SK-N-SH treated with all-trans-retinoic acid at 6 μM for 48 hours (cell line): ENCODE measurements at regions not wholly inside any gene's neighbourhood (a gene's known extent, or its start where the extent isn't known, plus 50 kb on each side); places are given as distances from the start of the nearest gene placed in this dataset.

Experiments
- ATAC-seq: fragments of 200-7000 bp; cut with Tn5 transposase; 3 replicates; pipeline ENCODE4 v1.9.1; 2020; ENCODE audit warnings: mild to moderate bottlenecking, moderate library complexity
- BACH2 ChIP-seq: fragments of 250-450 bp; sonication (Bioruptor Pico); IDR thresholded peaks from 2 replicates; pipeline ENCODE4 v1.9.0; 2021; ENCODE audit warnings: mild to moderate bottlenecking, borderline replicate concordance
- CREB5 ChIP-seq: fragments of 250-450 bp; sonication (Bioruptor Pico); IDR thresholded peaks from 2 replicates; pipeline ENCODE4 v1.5.1; 2020; ENCODE audit warnings: low read depth, mild to moderate bottlenecking, moderate library complexity
- CSDC2 ChIP-seq: fragments of 250-450 bp; sonication (Bioruptor Pico); IDR thresholded peaks from 2 replicates; pipeline ENCODE4 v1.5.0; 2020; ENCODE audit warnings: mild to moderate bottlenecking, moderate library complexity
- CSRNP3 ChIP-seq: fragments of 250-450 bp; sonication (Bioruptor Pico); IDR thresholded peaks from 2 replicates; pipeline ENCODE4 v1.5.1; 2021; ENCODE audit warnings: mild to moderate bottlenecking, moderate library complexity
- ESRRG ChIP-seq: fragments of 250-450 bp; sonication (Bioruptor Pico); IDR thresholded peaks from 2 replicates; pipeline ENCODE4 v1.6.1; 2021; ENCODE audit warnings: mild to moderate bottlenecking
- GLIS3 ChIP-seq: fragments of 250-450 bp; sonication (Bioruptor Pico); IDR thresholded peaks from 2 replicates; pipeline ENCODE4 v1.5.0; 2020; ENCODE audit warnings: mild to moderate bottlenecking, moderate library complexity
- ISL1 ChIP-seq: fragments of 250-450 bp; sonication (Bioruptor Pico); IDR thresholded peaks from 2 replicates; pipeline ENCODE4 v2.1.2; 2022; ENCODE audit warnings: mild to moderate bottlenecking, moderate library complexity
- OSR1 ChIP-seq: fragments of 250-450 bp; sonication (Bioruptor Pico); IDR thresholded peaks from 2 replicates; pipeline ENCODE4 v1.8.0; 2022; ENCODE audit warnings: moderate library complexity, mild to moderate bottlenecking, inconsistent platforms
- PATZ1 ChIP-seq: fragments of 250-450 bp; sonication (Bioruptor Pico); IDR thresholded peaks from 2 replicates; pipeline ENCODE4 v1.8.0; 2020; ENCODE audit warnings: mild to moderate bottlenecking, moderate library complexity, borderline replicate concordance
- POU6F1 ChIP-seq: fragments of 250-450 bp; sonication (Bioruptor Pico); IDR thresholded peaks from 2 replicates; pipeline ENCODE4 v1.8.0; 2021; ENCODE audit warnings: low read depth, mild to moderate bottlenecking, moderate library complexity, borderline replicate concordance
- RARB ChIP-seq: fragments of 250-450 bp; sonication (Bioruptor Pico); IDR thresholded peaks from 2 replicates; pipeline ENCODE4 v1.8.0; 2021; ENCODE audit warnings: mild to moderate bottlenecking, moderate library complexity
- SNAI2 ChIP-seq: fragments of 250-450 bp; sonication (Bioruptor Pico); IDR thresholded peaks from 2 replicates; pipeline ENCODE4 v1.5.0; 2020; ENCODE audit warnings: mild to moderate bottlenecking, moderate library complexity
- TCF4 ChIP-seq: fragments of 250-450 bp; sonication (Bioruptor Pico); IDR thresholded peaks from 2 replicates; pipeline ENCODE4 v1.8.0; 2021; ENCODE audit warnings: mild to moderate bottlenecking, moderate library complexity, borderline replicate concordance
- TOX ChIP-seq: fragments of 250-450 bp; sonication (Bioruptor Pico); IDR thresholded peaks from 2 replicates; pipeline ENCODE4 v1.8.0; 2021; ENCODE audit warnings: mild to moderate bottlenecking, moderate library complexity, borderline replicate concordance
- TSHZ2 ChIP-seq: fragments of 250-450 bp; sonication (Bioruptor Pico); IDR thresholded peaks from 2 replicates; pipeline ENCODE4 v1.5.0; 2020; ENCODE audit warnings: mild to moderate bottlenecking, moderate library complexity
- ZC3H10 ChIP-seq: fragments of 250-450 bp; sonication (Bioruptor Pico); IDR thresholded peaks from 2 replicates; pipeline ENCODE4 v1.5.1; 2021; ENCODE audit warnings: mild to moderate bottlenecking, moderate library complexity
- ZFP3 ChIP-seq: fragments of 250-450 bp; sonication (Bioruptor Pico); IDR thresholded peaks from 2 replicates; pipeline ENCODE4 v1.5.0; 2020; ENCODE audit warnings: mild to moderate bottlenecking, moderate library complexity
- ZNF565 ChIP-seq: fragments of 450-650 bp; formaldehyde crosslinking; conservative IDR thresholded peaks from 2 replicates; pipeline ENCODE4 v1.5.0; 2020; ENCODE audit warnings: low read depth, mild to moderate bottlenecking, moderate library complexity
- ZNF70 ChIP-seq: fragments of 450-650 bp; formaldehyde crosslinking; IDR thresholded peaks from 2 replicates; pipeline ENCODE4 v1.5.0; 2020; ENCODE audit warnings: mild to moderate bottlenecking, moderate library complexity

GRCh38 chr2:221229099-221229498, 343.0 kb downstream of the EPHA4 start:
- no peak for ATAC-seq
- no peak for TF ChIP-seq TSHZ2
- no peak for TF ChIP-seq RARB (CRISPR knock-in tag)
- no peak for TF ChIP-seq CSDC2
- no peak for TF ChIP-seq ZNF70 (CRISPR knock-in tag)
- TF ChIP-seq, all 23 proteins: peak for 0

GRCh38 chr2:221231511-221231910, 340.6 kb downstream of the EPHA4 start:
- ATAC-seq: no peak
- no peak for TF ChIP-seq GLIS3 (CRISPR knock-in tag)
- no peak for TF ChIP-seq CSRNP3

- no peak for TF ChIP-seq POU6F1 (CRISPR knock-in tag)
- no peak for TF ChIP-seq TCF4 (CRISPR knock-in tag)
- no peak for TF ChIP-seq PATZ1
- TF ChIP-seq ZFP3: no peak
- TF ChIP-seq ISL1: no peak
- no peak for TF ChIP-seq SNAI2
- no peak for TF ChIP-seq TOX
- TF ChIP-seq ZC3H10 (CRISPR knock-in tag): no peak
- TF ChIP-seq CREB5 (CRISPR knock-in tag): no peak
- TF ChIP-seq ZNF565 (CRISPR knock-in tag): no peak
- no peak for TF ChIP-seq BACH2 (CRISPR knock-in tag)
- TF ChIP-seq CSRNP3: no peak
- no peak for TF ChIP-seq OSR1 (CRISPR knock-in tag)
- TF ChIP-seq, all 23 proteins: peak for 0
- ATAC-seq: no peak
These were observed 336.2 kb downstream of the EPHA4 start for GRCh38 chr2:221235941-221236340.

GRCh38 chr2:221241072-221241471, 331.0 kb downstream of the EPHA4 start:
- no peak for ATAC-seq
- TF ChIP-seq TOX (no peak), CREB5 (CRISPR knock-in tag) (no peak), SNAI2 (no peak), ESRRG (no peak)
